ENCODE measurements at regions not wholly inside any gene's neighbourhood (a gene's known extent, or its start where the extent isn't known, plus 50 kb on each side); places are given as distances from the start of the nearest gene placed in this dataset.

DNA sequence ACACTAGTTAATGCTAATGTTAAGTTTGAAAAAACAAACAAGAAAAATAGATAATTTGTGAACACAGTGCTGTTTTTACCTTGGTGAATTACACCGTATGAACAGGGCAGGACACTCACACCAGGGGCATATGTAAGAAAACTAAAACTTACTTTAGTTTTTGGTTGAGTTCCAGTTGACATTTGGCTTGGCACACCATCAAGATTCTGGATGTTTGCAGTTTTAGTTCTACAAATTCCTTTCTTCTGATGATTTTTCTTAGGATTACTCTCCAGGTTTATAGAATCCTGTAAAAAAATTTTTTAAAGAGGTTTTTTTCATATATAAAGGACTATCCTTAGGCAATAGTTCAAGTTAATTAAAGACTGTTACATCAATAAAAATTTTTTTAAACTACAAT is 238.5 kb upstream of the STARD13 start:
- TF ChIP-seq, protein P1, sequence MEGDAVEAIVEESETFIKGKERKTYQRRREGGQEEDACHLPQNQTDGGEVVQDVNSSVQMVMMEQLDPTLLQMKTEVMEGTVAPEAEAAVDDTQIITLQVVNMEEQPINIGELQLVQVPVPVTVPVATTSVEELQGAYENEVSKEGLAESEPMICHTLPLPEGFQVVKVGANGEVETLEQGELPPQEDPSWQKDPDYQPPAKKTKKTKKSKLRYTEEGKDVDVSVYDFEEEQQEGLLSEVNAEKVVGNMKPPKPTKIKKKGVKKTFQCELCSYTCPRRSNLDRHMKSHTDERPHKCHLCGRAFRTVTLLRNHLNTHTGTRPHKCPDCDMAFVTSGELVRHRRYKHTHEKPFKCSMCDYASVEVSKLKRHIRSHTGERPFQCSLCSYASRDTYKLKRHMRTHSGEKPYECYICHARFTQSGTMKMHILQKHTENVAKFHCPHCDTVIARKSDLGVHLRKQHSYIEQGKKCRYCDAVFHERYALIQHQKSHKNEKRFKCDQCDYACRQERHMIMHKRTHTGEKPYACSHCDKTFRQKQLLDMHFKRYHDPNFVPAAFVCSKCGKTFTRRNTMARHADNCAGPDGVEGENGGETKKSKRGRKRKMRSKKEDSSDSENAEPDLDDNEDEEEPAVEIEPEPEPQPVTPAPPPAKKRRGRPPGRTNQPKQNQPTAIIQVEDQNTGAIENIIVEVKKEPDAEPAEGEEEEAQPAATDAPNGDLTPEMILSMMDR (conservative IDR thresholded peaks at IDR 0.05; ENCODE audit: low read depth, low read length): no peak
- no peak for TF ChIP-seq EZH2 (IDR thresholded peaks at IDR 0.05; ENCODE audit: borderline replicate concordance, low read depth, low read length, poor library complexity, severe bottlenecking)
